ENCODE measurements at regions not wholly inside any gene's neighbourhood (a gene's known extent, or its start where the extent isn't known, plus 50 kb on each side); places are given as distances from the start of the nearest gene placed in this dataset.

DNA sequence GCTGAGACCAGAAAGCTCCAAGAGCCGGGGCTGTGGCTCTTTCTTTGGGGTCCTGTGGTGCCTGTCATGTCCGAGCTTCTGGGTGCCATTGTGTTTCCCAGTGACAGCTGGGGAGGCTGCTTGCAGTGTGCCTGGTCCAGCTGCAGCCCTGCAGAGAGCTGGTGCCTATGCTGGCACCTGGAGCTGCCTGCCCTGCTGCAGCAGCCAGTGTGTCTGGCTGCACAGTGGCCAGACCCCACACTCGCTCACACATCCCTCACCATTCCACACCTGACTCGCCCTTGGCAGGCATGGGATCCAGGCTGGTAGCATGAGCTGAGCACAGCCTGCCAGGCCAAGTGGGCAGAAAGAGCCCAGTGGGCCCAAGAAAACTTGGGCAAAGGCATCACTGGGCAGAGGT is 635.1 kb upstream of the SEMA3D start:
- no peak for TF ChIP-seq EZH2 (IDR thresholded peaks at IDR 0.05)
- no peak for TF ChIP-seq POLR2AphosphoS5 (IDR thresholded peaks at IDR 0.05; ENCODE audit: borderline replicate concordance, low read depth, low read length)
- TF ChIP-seq FOXP2 (optimal IDR thresholded peaks at IDR 0.05; ENCODE audit: control extremely low read depth, extremely low read length, insufficient read depth): no peak

All from SK-N-MC (cell line).